ENCODE measurements at regions not wholly inside any gene's neighbourhood (a gene's known extent, or its start where the extent isn't known, plus 50 kb on each side); places are given as distances from the start of the nearest gene placed in this dataset.

DNA sequence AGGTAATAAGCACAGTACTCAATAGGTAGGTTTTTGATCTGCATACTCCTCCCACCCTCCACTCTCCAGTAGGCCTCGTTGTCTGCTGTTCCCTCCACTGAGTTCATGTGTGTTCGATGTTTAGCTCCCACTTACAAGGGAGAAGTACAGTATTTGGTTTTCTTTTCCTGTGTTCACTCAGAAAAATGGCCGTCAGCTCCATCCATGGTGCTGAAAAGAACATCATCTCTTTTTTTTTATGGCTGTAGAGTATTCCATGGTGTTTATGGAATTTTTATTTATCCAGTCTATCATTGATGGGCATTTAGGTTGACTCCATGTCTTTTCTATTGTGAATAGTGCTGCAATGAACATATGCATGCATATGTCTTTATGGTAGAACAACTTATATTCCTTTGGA, 849.7 kb upstream of the NRXN1 start:
- Histone ChIP-seq H3K27me3 (replicated peaks; ENCODE audit: insufficient read depth) (no peaks in the 10 kb centered on the region), H3K27ac (no peak overlapping the region), H3K9ac (no peak overlapping the region), H3K4me2 (ENCODE audit: unreplicated experiment) (no peak overlapping the region), H3K9me3 (ENCODE audit: low read depth) (peaks cover 9% of the 10 kb centered on the region), H2AFZ (no peak overlapping the region), H4K20me1 (ENCODE audit: insufficient read depth) (no peaks in the 10 kb centered on the region), H3F3A (ENCODE audit: insufficient read depth) (no peaks in the 10 kb centered on the region), H3K9me2 (ENCODE audit: insufficient read depth) (no peaks in the 10 kb centered on the region), H3K36me3 (ENCODE audit: low read depth) (no peaks in the 10 kb centered on the region), H3K4me1 (ENCODE audit: insufficient read depth) (no peaks in the 10 kb centered on the region), H3K4me3 (no peak overlapping the region), H3K79me2 (ENCODE audit: insufficient read depth) (no peaks in the 10 kb centered on the region)
- TF ChIP-seq EZH2 (IDR thresholded peaks at IDR 0.05; ENCODE audit: insufficient read depth, poor library complexity, severe bottlenecking) (no peak), EZH2phosphoT487 (IDR thresholded peaks at IDR 0.05; ENCODE audit: insufficient read depth, low read depth) (no peak)
- in situ Hi-C loops (cut with MboI), result no loop called here
- WGBS, 2 experiments (ENCODE audit: low coverage in 1 of 2, low lambda C conversion rate in 2 of 2, missing lambda C conversion rate in 2 of 2), result 21 to 27% methylated on average over 3 of the region's 3 CpGs
- DNase-seq, result no peak

DNA sequence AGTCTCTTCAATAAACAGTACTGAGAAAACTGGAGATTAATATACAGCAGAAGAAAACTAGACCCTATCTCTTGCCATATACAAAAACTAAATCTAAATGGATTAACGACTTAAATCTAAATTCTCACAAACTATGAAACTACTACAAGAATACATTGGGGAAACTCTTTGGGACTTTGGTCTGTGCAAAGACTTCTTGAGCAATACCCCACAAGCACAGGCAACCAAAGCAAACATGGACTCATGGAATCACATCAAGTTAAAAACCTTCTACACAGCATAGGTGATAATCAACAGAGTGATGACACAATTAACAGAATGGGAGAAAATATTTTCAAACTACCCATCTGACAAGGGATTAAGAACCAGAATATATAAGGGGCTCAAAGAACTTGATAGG, 848.2 kb upstream of the NRXN1 start:
- Histone ChIP-seq H3K27me3 (replicated peaks; ENCODE audit: insufficient read depth) (no peaks in the 10 kb centered on the region), H3K27ac (no peak overlapping the region), H3K9ac (no peak overlapping the region), H2AFZ (no peak overlapping the region), H3K4me3 (no peak overlapping the region), H3K4me1 (ENCODE audit: insufficient read depth) (no peaks in the 10 kb centered on the region), H3K9me2 (ENCODE audit: insufficient read depth) (no peaks in the 10 kb centered on the region), H3K79me2 (ENCODE audit: insufficient read depth) (no peaks in the 10 kb centered on the region), H4K20me1 (ENCODE audit: insufficient read depth) (no peaks in the 10 kb centered on the region), H3K9me3 (ENCODE audit: low read depth) (peaks cover 9% of the 10 kb centered on the region), H3K4me2 (ENCODE audit: unreplicated experiment) (no peak overlapping the region), H3F3A (ENCODE audit: insufficient read depth) (no peaks in the 10 kb centered on the region), H3K36me3 (ENCODE audit: low read depth) (no peaks in the 10 kb centered on the region)
- DNase-seq, result no peak
- TF ChIP-seq EZH2phosphoT487 (IDR thresholded peaks at IDR 0.05; ENCODE audit: insufficient read depth, low read depth) (no peak), EZH2 (IDR thresholded peaks at IDR 0.05; ENCODE audit: insufficient read depth, poor library complexity, severe bottlenecking) (no peak)
- in situ Hi-C loops (cut with MboI), result no loop called here
- WGBS, 2 experiments (ENCODE audit: low coverage in 1 of 2, low lambda C conversion rate in 2 of 2, missing lambda C conversion rate in 2 of 2), result 25 to 27% methylated on average over 1 of the region's 1 CpG

DNA sequence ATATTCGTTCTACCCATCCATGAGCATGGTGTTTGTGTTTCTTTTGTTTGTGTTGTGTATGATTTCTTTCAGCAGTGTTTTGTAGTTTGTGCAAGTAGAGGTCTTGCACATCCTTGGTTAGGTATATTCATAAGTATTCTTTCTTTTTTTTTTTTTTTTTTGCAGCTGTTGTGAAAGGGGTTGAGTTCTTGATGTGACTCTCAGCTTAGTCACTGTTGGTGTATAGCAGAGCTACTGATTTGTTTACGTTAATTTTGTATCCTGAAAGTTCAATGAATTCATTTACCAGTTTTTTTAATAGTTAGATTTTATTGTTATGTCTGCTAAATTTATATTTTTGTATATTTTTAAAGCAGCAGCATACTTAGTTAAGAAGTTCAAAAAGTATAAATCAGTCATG, 834.4 kb upstream of the NRXN1 start:
- DNase-seq, result peak; percentile 42
- Histone ChIP-seq H3K9me2 (ENCODE audit: insufficient read depth) (no peaks in the 10 kb centered on the region), H3K79me2 (ENCODE audit: insufficient read depth) (no peaks in the 10 kb centered on the region), H3F3A (ENCODE audit: insufficient read depth) (no peaks in the 10 kb centered on the region), H3K4me2 (ENCODE audit: unreplicated experiment) (no peak overlapping the region), H3K9ac (no peak overlapping the region), H2AFZ (no peak overlapping the region), H3K27ac (no peak overlapping the region), H3K4me3 (no peak overlapping the region), H3K27me3 (replicated peaks; ENCODE audit: insufficient read depth) (no peaks in the 10 kb centered on the region), H3K9me3 (ENCODE audit: low read depth) (no peaks in the 10 kb centered on the region), H4K20me1 (ENCODE audit: insufficient read depth) (no peaks in the 10 kb centered on the region), H3K4me1 (ENCODE audit: insufficient read depth) (peaks cover 8% of the 10 kb centered on the region; the same call in 1 of the 2 replicates), H3K36me3 (ENCODE audit: low read depth) (no peaks in the 10 kb centered on the region)
- TF ChIP-seq EZH2phosphoT487 (IDR thresholded peaks at IDR 0.05; ENCODE audit: insufficient read depth, low read depth) (no peak), EZH2 (IDR thresholded peaks at IDR 0.05; ENCODE audit: insufficient read depth, poor library complexity, severe bottlenecking) (no peak)
- in situ Hi-C loops (cut with MboI), result no loop called here
- 27 to 32% methylated on average over 2 of the region's 2 CpGs for WGBS, 2 experiments (ENCODE audit: low coverage in 1 of 2, low lambda C conversion rate in 2 of 2, missing lambda C conversion rate in 2 of 2)

DNA sequence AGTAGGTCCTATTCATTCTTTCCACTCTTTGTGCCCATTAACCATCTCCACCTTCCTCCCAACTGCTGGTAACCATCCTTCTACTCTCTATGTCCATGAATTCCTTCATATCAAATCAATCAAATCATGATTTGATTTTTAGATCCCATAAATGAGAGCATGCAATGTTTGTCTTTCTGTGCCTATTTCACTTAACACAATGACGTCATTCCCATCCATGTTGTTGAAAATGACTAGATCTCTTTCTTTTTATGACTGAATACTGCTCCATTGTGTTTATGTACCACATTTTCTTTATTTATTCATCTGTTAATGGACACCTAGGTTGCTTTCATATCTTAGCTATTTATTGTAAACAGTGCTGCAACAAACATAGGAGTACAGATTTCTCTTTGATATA, 827.3 kb upstream of the NRXN1 start:
- H3K9ac ChIP-seq, result no peak overlapping the region
- no peak overlapping the region for H3K4me3 ChIP-seq
- H3K27me3 ChIP-seq (replicated peaks; ENCODE audit: insufficient read depth), result no peaks in the 10 kb centered on the region
- H3K4me1 ChIP-seq (ENCODE audit: insufficient read depth), result no peaks in the 10 kb centered on the region
- no peaks in the 10 kb centered on the region for H3K9me3 ChIP-seq (ENCODE audit: low read depth)
- no peaks in the 10 kb centered on the region for H4K20me1 ChIP-seq (ENCODE audit: insufficient read depth)
- TF ChIP-seq EZH2phosphoT487 (IDR thresholded peaks at IDR 0.05; ENCODE audit: insufficient read depth, low read depth), result no peak
- no peak for TF ChIP-seq EZH2 (IDR thresholded peaks at IDR 0.05; ENCODE audit: insufficient read depth, poor library complexity, severe bottlenecking)
- H3K4me2 ChIP-seq (ENCODE audit: unreplicated experiment), result no peak overlapping the region
- no peaks in the 10 kb centered on the region for H3K36me3 ChIP-seq (ENCODE audit: low read depth)
- no peak for DNase-seq
- H3F3A ChIP-seq (ENCODE audit: insufficient read depth), result no peaks in the 10 kb centered on the region
- no peaks in the 10 kb centered on the region for H3K79me2 ChIP-seq (ENCODE audit: insufficient read depth)
- 38 to 57% methylated on average over 1 of the region's 1 CpG for WGBS, 2 experiments (ENCODE audit: low coverage in 1 of 2, low lambda C conversion rate in 2 of 2, missing lambda C conversion rate in 2 of 2)
- H2AFZ ChIP-seq, result no peak overlapping the region
- no peak overlapping the region for H3K27ac ChIP-seq
- H3K9me2 ChIP-seq (ENCODE audit: insufficient read depth), result no peaks in the 10 kb centered on the region
- in situ Hi-C loops (cut with MboI), result no loop called here

DNA sequence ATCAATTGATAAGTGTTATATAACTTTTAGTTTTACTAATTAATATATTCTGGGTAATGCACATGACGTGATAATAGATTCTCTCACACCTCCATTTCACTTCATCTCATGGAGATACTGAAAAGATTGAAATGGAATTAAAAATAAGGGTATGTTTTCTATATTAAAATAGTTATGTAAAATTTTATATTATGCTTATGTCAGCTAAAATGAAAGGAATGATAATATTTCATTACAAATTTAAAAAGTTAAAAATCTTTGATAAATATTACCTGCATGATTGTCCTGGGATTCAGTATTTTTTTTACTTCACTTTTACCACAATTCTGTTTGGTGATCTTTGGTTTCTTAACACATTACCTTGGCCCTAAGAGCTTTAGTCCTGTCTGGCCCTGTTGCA, 823.8 kb upstream of the NRXN1 start:
- Histone ChIP-seq H3K9ac (no peak overlapping the region), H3K27ac (no peak overlapping the region), H3K9me2 (ENCODE audit: insufficient read depth) (no peaks in the 10 kb centered on the region), H3F3A (ENCODE audit: insufficient read depth) (no peaks in the 10 kb centered on the region), H4K20me1 (ENCODE audit: insufficient read depth) (no peaks in the 10 kb centered on the region), H3K4me2 (ENCODE audit: unreplicated experiment) (no peak overlapping the region), H3K79me2 (ENCODE audit: insufficient read depth) (no peaks in the 10 kb centered on the region), H3K27me3 (replicated peaks; ENCODE audit: insufficient read depth) (no peaks in the 10 kb centered on the region), H3K4me3 (no peak overlapping the region), H3K36me3 (ENCODE audit: low read depth) (no peaks in the 10 kb centered on the region), H2AFZ (no peak overlapping the region), H3K4me1 (ENCODE audit: insufficient read depth) (no peaks in the 10 kb centered on the region), H3K9me3 (ENCODE audit: low read depth) (no peaks in the 10 kb centered on the region)
- no peak for DNase-seq
- in situ Hi-C loops (cut with MboI), result no loop called here
- 2 to 11% methylated on average over 1 of the region's 1 CpG for WGBS, 2 experiments (ENCODE audit: low coverage in 1 of 2, low lambda C conversion rate in 2 of 2, missing lambda C conversion rate in 2 of 2)
- TF ChIP-seq EZH2phosphoT487 (IDR thresholded peaks at IDR 0.05; ENCODE audit: insufficient read depth, low read depth) (no peak), EZH2 (IDR thresholded peaks at IDR 0.05; ENCODE audit: insufficient read depth, poor library complexity, severe bottlenecking) (no peak)

Data from GM23248 (cell line).